ENCODE measurements at regions not wholly inside any gene's neighbourhood (a gene's known extent, or its start where the extent isn't known, plus 50 kb on each side); places are given as distances from the start of the nearest gene placed in this dataset.
A peak's percentile ranks its signal among the peaks of the same experiment; 100 is the strongest.

DNA sequence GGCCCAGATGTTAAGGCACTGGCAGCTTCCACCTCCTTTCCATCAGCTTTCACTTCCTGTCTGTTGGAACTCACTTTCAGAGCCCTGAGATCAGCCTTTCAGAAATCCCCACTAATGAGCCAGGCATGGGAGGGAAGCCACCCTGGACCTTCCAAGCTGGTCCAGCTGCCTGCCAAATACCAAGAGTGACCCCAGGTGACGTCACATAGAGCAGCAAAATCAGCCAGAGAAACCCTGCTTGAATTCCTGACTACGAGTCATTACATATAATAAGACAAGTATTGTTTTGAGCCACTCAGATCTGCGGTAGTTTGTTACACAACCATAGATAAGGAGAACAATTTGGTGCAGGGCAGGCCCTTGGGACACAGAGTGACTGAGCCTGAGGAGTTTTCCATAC, 556.0 kb upstream of the JAG1 start:
- DNase-seq: no peak

DNA sequence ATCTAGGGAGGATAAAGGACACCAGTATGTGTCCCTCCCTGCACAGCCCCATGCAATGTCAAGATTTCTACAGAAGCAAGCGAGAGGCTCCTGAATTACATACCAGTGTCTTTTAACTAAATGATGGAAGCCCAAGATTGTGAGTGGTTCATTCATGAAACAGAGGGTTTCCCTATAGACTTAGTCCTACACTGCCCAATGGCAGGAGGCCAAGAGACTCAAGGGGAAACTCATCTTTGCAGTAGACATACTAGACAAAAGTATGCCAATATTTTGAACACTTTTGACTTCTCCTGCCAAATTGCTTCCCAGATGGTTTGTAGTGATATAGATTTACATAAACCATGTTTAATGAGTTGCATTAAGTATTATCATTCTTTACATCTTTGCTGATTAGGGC, 557.2 kb upstream of the JAG1 start:
- DNase-seq: no peak

DNA sequence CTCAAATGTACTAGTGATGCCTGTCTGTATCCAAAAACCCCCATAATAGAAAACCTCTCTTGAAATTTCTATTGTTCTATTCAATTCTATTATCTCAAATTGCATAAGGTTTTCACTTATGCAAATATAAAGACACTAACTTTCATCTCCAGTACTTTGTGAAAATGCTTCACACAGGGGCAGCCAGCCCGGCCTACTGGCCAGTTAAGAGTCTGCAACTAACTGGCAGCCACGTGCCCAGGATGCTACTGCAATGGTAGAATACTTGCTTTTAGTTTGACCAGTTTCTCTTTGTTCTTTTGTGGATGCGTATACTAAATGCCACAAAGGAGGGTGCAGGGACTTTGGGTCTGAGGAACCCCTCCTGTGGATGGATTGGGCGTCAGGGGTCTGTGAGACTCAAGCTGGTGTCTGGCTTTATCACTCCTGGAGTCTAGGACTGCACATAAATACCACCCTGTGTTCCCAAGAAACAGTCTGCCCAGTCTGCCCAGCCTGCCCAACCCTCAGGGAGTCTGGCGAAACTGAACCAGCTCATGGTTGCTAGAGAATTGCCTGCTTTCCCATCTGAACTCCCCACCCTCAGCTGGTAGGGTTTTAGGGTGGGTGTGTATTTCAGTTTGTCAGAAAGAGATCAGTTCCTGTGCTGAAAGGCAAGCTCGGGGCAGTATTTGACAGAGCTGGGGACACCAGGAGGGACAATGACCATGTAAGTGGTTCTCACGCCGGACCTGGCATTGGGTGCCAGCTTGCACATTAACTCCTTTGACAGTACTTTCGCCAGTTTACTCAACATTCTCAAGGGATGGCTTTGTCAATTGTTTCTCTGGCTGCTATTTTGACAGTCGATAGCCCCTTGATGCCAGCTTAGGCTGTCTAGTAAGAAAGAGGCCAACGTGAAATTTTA, 558.2 kb upstream of the JAG1 start:
- DNase-seq: no peak

DNA sequence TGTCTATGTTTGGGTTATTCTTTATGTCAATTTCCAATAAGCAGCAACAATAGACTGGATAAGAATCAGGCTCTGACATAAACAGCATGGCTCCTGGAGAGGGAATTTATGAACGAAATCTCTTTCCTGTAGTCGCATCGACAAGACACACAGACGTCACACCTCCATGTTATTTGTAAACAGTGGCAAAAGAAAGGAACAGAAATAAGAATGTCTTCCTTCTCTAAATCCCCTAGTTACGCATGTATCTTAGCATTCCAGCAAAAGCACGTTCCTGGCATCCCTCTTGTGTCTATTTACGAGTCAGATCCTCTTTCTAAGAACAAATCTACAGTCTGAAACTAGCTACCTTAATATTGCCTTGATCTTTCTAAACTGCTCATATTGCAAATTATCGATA, 559.1 kb upstream of the JAG1 start:
- DNase-seq: no peak

DNA sequence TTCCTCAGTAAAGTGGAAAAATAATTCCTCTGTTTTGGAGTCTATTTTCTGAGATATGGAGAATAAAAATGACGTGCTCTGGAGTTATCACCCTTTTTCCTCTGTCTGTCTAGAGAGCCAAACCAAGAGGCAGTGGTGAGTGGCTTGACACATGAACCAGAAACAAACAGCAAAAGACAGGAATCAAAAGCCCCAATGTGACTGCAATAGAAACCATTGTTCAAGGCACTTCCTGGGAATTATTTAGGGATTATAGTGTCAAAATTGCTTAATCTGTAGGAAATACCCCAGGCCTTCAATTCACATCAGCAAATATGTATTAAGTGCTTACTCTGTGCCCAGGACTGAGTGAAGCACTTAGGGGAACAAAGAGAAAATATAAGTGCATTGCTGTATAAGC, 560.4 kb upstream of the JAG1 start:
- no peak for DNase-seq

DNA sequence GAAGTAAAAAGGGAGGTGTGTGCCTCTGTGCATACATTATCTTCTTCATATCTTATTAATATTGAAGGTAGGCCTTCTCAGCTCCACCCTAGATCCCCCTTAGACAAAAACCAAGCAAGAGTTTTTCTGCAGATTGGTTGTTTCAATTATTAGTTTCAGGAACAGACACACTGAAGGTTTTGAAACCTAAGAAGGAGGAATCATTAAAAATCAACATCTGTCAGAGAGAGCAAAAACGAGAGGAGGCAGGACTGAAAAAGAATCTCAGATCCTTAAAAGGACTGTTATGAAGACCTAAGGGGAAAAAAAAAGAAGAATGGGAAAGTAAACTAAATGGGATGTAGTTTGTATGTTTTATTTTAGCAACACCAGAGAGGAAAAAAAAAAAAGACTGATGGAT, 560.8 kb upstream of the JAG1 start:
- no peak for DNase-seq

DNA sequence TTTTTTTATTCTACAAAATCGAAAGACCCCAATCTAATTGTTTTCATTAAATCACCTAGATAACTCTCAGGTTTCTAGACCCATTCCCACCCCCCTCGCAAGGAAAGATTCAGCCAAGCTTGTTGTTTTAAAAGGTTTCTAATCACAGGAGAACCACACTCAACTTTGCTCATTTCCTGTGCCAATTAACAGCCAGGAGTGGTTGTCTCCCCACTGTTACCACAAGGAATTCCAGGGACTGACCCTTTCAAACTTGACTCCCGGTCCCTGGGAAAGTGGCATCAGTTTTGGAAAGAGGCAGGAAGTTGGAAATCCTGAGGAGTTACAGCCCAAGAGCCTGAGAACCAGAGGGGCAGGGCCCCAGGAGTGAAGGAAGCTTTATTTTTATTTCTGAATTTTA, 561.3 kb upstream of the JAG1 start:
- DNase-seq: no peak

DNA sequence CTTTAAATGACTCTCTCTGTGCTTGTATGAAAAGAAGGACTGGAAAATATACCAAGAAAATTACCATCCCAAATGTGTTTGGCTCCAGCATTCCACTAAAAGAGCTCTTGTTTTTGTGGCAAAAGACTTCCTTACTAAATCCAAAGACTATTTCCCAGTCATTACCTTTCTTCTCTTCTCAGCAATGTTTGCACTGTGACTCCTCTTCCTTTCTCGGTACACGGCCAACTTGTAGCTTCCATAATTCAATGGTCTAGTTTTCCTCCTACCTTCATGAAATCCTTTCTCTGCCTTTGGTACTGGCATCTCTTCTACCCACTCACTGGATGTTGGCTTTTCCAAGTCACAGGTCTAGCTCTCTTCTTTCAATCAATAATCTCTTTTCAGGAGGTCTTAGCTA, 568.5 kb upstream of the JAG1 start:
- DNase-seq: no peak

DNA sequence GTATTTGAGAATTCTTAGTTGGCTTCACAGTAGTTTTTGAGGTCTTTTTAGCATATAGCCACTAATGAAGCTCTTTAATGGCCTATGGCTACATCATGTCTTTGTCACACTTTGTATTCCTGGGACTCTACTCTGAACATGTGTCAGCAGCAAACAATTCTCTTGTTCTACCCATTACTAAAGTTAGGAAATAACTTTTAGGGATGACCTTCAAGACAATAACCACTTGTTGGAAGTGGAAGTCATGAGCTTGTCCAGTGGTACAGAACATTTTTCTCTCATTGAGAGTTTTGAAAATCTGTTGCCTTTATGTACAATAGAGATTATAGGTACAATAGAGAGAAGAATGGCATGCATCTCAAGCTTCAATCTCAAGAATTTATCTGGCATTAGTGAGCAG, 571.6 kb upstream of the JAG1 start:
- no peak for DNase-seq

DNA sequence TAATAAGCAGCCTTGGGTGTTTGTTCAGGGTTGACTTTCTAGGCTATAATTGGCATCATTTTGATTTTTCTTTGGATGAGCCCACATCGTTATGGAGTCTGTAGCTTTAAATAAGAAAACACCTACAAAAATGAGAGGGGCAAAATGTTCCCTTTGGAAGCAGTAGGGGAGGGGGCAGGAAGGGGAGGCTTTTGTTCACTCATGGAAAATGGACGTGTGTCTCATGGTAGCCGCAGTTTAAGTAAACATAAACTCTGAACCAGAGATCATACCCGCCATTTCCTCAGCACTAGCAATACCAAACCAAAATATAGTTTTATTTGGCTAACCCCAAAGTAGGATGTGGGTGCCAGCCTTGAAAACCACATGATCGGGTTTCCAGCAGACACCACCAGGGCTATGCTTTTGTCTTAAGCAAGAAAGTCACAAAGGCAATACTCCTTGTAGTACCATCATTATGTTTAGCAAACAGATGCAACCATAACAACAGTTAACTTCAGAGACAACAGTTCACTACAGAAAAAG, 572.5 kb upstream of the JAG1 start:
- DNase-seq: peak; percentile 67

DNA sequence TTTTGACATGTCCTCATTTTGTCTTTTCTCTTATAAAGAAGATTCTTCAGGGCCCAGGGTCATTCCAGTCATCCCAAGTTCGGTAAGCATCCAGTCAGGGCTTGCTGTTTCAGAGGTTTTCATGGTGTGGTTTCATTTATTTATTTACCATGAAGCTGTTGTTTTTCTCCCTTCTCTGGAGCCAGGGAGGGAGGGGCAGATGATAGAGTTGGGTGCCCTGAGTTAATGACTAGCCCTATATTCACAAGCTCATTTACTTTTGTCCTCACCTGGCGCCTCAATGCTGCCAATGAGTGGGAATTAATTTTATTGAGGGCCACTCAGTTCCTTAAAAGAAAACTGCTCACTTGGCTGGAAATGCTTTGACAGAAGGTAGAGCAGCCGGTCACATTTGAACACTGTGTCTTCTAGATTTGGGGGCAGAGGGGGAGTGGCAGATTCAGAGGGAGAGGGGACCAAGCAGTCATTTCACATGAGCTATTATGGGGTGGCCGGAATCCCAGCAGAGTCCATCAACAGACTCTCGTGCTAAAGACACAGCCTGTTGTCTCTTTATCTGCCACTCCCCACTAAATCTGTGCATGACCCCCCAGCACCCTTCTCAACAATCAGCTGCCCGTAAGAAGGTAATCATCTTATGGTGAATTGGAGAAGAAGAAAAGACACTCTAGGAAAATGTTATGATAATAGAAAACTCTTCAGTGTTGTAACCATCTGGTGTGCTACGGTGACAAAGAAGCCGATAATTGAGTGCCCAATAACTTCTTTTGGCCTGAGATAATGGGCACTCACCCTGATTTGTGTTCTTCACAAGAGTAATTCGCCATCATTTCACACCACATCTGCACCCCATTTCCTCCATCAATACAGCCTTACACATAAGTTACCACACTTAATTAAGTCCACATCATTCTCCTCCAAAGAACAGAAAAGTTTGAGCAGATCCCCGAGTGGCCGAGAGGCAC, 573.5 kb upstream of the JAG1 start:
- DNase-seq: no peak

DNA sequence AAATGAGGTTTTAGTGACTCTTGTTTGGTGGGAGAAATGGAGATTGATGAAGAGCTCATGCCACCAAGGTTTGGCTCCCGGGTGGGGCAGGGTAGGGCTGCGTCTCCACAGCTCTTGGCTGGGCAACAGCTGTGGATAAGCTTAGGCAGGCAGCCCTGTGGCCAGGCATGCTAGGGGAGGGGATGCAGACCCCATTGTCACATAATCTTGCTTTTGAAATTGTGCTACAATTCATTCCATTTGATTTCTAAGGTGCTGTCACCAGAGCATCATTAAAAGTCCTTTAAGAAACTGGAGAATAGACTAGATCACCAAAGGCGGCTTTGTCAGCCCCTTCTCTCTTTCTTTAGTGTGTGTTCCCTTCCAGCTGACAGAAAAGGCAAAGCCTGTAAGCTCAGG, 574.2 kb upstream of the JAG1 start:
- DNase-seq: no peak

DNA sequence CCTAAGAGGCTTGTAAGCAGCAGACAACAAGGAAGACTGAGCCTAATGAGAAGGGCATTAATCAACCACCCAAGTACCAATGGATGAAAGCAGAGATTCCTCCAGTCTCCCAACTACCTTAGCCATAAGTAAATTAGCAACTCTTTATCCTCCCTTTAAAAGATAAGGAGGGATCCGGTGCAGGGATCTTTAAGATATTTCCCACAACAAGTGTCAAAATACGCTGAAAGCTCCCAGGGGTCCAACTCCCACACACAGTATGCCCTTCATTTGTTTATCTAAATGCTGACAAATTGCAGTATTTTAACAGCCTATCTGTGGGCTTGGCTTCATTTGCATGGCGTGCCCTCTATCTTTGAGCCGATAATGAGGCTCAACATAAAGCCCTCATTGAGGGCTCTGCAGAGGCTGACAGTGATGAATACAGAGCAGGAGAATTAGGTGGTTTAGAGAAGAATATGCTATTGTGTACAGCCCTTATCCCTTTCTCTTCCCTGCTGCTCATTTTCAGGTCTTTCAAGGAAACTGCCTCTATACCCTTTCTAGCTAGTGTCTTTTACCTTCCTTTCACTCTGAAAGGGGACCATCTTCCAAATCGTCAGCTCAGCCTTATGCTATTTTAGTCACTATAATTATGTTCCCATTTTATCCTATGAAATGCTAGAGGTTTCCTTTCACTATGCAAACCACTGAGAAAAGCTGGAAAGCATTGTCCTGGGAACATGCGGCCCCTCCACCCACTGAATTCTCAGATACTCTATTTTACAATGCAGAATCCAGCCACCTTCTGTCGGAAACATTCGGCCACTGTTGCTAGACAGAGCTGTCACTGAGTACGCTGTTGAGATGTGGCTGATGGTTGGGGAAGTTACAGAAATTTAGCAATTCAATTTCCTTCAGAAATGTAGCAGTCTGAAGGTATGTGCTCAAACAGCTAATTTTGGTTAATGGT, 575.2 kb upstream of the JAG1 start:
- peak; percentile 30 for DNase-seq

DNA sequence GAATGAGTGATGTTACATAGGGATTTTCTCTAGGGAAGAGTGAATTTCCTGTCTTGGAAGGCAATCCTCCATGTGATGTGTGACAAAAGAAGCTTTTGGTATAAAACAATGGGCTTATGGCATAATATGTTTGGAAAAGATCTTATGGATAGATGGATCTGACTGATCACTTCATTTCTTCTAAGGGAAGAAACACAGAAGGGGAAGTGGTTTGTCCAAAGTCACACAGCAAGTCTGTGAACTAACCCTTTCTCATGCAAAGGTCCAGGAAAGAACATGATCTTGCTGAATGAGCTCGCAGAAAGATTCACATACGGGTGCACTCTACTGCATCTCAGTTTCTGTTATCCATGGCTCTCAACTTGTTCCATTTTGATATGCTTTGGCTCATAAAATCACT, 575.9 kb upstream of the JAG1 start:
- DNase-seq: no peak

DNA sequence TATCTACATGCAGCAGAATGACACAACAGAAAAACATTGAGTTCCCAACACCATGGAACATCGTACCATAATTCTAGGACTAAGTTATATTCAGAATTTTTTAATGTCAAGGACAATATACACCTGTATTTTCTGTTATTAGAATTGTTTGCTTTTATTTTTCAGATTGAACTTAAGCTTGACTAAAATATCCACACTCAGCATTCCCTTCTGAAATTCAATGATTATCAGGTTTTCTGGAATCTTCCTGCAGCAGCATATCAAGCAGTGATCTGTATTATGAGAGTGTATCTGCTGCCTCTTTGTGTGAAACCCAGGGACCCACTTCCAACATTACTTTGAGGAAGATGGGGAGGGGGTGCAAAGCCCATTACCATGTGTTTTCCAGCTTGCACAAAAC, 578.6 kb upstream of the JAG1 start:
- DNase-seq: no peak

DNA sequence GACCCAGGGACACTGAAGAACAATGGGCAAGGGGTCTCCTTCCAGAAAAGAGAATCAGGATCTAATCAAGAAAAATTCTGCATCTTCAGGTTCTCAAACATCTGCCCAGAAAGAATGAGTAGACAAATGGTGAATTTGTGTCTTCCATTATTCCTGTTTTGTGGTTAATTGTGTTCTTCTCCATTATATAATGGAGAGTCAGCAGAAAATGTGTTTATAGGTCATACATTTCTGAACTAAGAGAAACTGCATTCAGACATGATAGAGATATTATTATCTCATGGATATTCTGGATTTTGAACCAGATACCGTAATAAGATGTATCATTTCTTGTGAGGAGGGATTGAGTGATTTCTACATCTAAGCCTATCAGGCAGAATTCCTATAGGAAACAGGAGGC, 581.7 kb upstream of the JAG1 start:
- DNase-seq: no peak

DNA sequence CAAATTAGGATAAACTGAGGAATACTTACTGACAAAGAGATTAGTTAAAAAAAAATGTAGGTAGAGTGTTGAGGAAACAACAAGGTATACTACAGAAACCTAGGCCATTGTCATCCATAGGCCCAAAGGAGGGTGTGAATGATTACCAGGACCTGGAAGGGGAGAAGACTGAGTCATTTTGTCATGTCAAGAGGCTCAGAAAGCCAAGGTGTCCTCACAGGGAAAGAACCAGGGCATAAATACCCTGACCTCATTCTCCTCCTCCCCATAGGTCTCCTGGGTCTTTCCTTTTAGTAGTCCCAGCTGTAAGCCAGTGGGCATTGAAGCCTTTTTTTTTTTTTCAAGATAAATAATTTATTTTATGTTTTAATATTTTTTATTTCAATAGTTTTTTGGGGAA, 582.1 kb upstream of the JAG1 start:
- DNase-seq: no peak

DNA sequence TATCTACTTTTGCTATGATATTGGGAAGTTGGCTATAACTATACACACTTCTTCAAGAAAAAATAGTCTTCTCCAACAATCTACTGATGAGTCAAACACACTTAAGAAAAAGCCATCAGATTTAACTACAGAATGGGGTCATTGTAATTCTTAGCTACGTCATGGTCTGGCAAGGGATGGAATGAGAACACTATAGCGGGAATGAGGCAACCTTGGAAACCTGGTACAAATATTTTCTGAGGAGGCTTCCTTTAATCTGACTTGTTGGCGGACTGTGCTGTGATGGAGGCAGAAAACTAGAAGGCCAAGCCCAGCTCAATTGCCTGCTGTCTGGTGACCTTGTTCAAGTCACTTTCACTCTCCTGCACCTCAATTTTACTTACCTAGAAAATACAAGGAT, 586.8 kb upstream of the JAG1 start:
- no peak for DNase-seq

DNA sequence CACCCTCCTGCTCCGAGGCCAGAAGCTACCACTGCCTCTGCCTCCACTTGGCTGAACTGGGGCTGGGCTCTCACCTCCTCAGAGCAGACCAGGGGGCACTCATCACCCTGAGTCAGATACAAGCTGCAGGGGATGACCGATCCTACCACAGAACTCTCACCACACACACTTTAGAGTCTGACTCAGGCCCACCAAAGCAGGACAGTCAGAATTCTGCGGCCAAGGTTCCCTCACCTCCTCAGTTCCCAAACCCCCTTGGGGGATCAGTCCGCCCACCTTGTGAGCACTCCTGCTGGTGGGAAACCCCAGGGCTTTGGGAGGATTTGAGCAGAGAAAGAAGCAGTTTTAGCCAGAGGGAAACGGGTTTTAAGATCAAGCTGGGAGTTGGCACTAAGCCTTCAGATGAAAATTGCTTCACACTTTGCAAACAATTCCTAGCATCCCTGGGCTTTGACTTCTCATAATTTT, 587.8 kb upstream of the JAG1 start:
- no peak for DNase-seq

DNA sequence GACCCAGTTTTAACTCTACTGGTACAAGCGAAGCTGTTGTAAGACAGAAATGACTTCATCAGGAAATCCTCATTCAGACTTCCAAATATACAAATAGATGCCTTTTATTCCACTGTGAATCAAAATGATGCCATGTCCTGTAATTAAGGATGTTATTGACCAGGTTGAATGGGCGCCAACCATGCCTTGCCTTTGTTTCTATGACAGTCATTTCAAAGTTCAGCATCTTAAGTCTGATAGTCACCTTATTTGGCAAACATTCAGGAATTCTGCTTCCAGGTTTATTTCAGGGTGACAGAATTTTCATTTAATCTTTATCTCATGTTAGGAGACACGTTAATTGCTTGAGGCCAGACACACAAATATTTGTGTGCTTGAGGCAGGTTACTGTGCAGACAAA, 592.8 kb upstream of the JAG1 start:
- DNase-seq: no peak

DNA sequence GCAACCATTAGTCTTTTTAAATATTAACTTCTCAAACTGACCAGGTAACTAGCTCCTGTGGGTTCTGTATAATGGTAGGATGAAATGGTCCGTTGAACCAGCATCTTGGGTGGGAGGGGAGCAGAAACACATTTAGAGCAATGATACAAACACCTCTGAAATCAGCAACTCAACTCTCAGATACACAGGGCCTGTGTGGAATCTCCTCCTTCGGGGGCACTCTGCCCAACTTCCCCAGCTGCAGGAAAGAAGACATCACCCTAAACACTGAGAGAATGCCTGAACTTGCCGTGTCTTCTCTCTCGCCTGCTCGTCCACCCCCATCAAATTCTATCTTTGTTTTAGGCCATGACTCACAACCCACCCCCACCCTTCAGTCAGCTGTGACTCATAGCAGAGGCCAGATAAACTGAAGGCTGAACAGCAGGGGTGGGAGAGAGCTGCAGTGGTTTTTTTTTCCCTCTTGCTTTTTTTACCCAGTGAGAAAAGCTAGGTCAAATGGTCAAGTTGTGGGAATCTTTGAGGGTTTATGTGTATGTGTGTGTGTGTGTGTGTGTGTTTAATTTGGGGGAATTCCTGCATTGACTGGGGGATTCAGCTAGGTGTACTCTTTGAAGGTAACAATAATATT, 593.4 kb upstream of the JAG1 start:
- DNase-seq: peak; percentile 73

DNA sequence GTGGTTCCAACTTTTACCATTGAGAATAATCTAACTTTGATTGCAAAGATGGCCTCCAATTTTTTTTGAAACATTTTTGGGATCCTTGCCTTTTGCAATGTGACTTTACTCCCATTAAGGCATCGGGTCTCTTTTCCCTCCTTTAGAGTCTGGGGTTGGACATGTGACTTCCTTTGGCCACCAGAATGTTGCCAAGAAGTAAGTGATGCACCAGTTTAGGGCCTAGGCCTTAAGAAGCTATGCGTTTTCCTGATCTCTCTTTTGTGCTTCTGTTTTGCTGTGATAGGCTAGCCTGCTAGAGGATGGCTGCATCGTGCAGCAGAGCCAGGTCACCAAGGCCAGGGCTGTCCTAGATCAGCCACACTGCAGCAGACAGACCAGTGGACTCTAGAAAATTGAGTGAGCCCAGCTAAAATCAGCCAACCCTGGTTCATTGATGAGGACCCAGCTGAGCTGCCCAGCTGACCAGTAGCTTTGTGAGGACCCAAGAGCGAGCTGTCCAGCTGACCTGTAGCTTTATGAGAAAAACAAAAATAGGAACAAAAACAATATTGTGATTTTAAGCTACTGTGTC, 594.0 kb upstream of the JAG1 start:
- no peak for DNase-seq
